HCT116 (cell line): ENCODE measurements at regions not wholly inside any gene's neighbourhood (a gene's known extent, or its start where the extent isn't known, plus 50 kb on each side); places are given as distances from the start of the nearest gene placed in this dataset.

Source experiments
- ATAC-seq: fragments of 200-7000 bp; cut with Tn5 transposase; 2 replicates; pipeline ENCODE4 v1.9.1; 2020; ENCODE audit warnings: mild to moderate bottlenecking, moderate library complexity
- BruUV-seq: library from RNA; stranded (reverse); fragments of 400-500 nt; replicated peaks from 2 replicates; lab custom pipeline; 2021; lab: Mats Ljungman, UMichigan
- CTCF ChIA-PET: fragments of 300-600 bp; sonication (Branson Sonifier 250); formaldehyde crosslinking; loops from one replicate; lab custom pipeline; 2021; ENCODE audit warnings: antibody characterized with exemption; lab: Charles Lee
- POLR2A ChIA-PET: fragments of 300-600, 350-600 bp; sonication (Branson Sonifier 250); formaldehyde crosslinking; loops from one replicate; lab custom pipeline; 2021; ENCODE audit warnings: antibody characterized with exemption; lab: Charles Lee
- RAD21 ChIA-PET, 2 experiments: fragments of 300-600 bp; sonication (Branson Sonifier 250); formaldehyde crosslinking; loops; one replicate each; lab custom pipeline; 2023; ENCODE audit warnings: low total read pairs in 2 of 2; ENCODE audit not compliant: uncharacterized antibody in 2 of 2, unreplicated experiment in 2 of 2, low non-redundant PET in 1 of 2; lab: Charles Lee
- DNase-seq: peaks from one replicate; pipeline ENCODE4 v3.0.0-alpha.2; 2010; ENCODE audit warnings: low read depth, low spot score
- H2AFZ ChIP-seq: fragments of 200-600 bp; shearing (Covaris generic), sonication (generic); 2 replicates; pipeline ENCODE4 v1.6.1; 2017; ENCODE audit warnings: low read depth, mixed run types, mixed read lengths, antibody characterized with exemption, low read length; ENCODE audit not compliant: poor library complexity, severe bottlenecking
- H3K27ac ChIP-seq: 2 replicates; pipeline ENCODE4 v1.5.1; 2012; ENCODE audit warnings: low read depth, low read length
- H3K27me3 ChIP-seq: fragments of 200-600 bp; sonication (generic); 2 replicates; pipeline ENCODE4 v1.6.1; 2016; ENCODE audit warnings: mixed run types, low read length, mixed read lengths; ENCODE audit not compliant: insufficient read depth
- H3K36me3 ChIP-seq, 2 experiments: fragments of 200-500 bp in 1 of 2; fragments of 200-600 bp in 1 of 2; sonication (Bioruptor generic) in 1 of 2; sonication (generic) in 1 of 2; 2 replicates each; pipeline versions ENCODE4 v1.5.1 to v1.6.1; 2014 to 2016; ENCODE audit warnings: low read length in 2 of 2, inconsistent platforms in 1 of 2, mixed read lengths in 1 of 2, mixed run types in 1 of 2; ENCODE audit not compliant: insufficient read depth in 2 of 2, control insufficient read depth in 1 of 2
- H3K4me1 ChIP-seq, 2 experiments: fragments of 200-600 bp in 1 of 2; sonication (generic) in 1 of 2; 2 replicates each; pipeline versions ENCODE4 v1.5.1 to v1.6.1; 2012 to 2017; ENCODE audit warnings: low read length in 2 of 2, inconsistent platforms in 1 of 2, mild to moderate bottlenecking in 1 of 2, mixed read lengths in 1 of 2, mixed run types in 1 of 2, moderate library complexity in 1 of 2; ENCODE audit not compliant: insufficient read depth in 2 of 2, control insufficient read depth in 1 of 2
- H3K4me2 ChIP-seq: fragments of 200-600 bp; sonication (generic); 2 replicates; pipeline ENCODE4 v1.6.1; 2017; ENCODE audit warnings: mixed run types, low read length, mixed read lengths
- H3K4me3 ChIP-seq, 2 experiments: fragments of 200-600 bp in 1 of 2; sonication (generic) in 1 of 2; replicated peaks in 1 of 2; 2 replicates each; pipeline ENCODE4 v1.5.1; 2011 to 2016; ENCODE audit warnings: low read length in 2 of 2, control low read depth in 1 of 2, low read depth in 1 of 2, mild to moderate bottlenecking in 1 of 2, mixed read lengths in 1 of 2, mixed run types in 1 of 2
- H3K79me2 ChIP-seq: fragments of 200-600 bp; sonication (generic); 2 replicates; pipeline ENCODE4 v1.6.1; 2017; ENCODE audit warnings: mild to moderate bottlenecking, mixed run types, low read length, moderate library complexity, mixed read lengths; ENCODE audit not compliant: insufficient read depth
- H3K9ac ChIP-seq: fragments of 200-600 bp; sonication (generic); 2 replicates; pipeline ENCODE4 v1.6.1; 2016; ENCODE audit warnings: low read length, mixed read lengths
- H3K9me2 ChIP-seq: fragments of 200-600 bp; sonication (generic), shearing (Covaris generic); 2 replicates; pipeline ENCODE4 v1.6.1; 2017; ENCODE audit warnings: mixed run types, mild to moderate bottlenecking, moderate library complexity; ENCODE audit not compliant: insufficient read depth
- H3K9me3 ChIP-seq, 2 experiments: fragments of 200-500 bp in 1 of 2; fragments of 200-600 bp in 1 of 2; sonication (Bioruptor generic) in 1 of 2; sonication (generic) in 1 of 2; 2 replicates each; pipeline ENCODE4 v1.6.1; 2014 to 2017; ENCODE audit warnings: low read length in 2 of 2, mixed read lengths in 2 of 2, inconsistent platforms in 1 of 2, low read depth in 1 of 2, mild to moderate bottlenecking in 1 of 2, mixed run types in 1 of 2, moderate library complexity in 1 of 2; ENCODE audit not compliant: control insufficient read depth in 1 of 2, insufficient read depth in 1 of 2
- H4K20me1 ChIP-seq: fragments of 200-600 bp; sonication (generic), shearing (Covaris generic); 2 replicates; pipeline ENCODE4 v1.6.1; 2017; ENCODE audit warnings: mixed run types, mild to moderate bottlenecking, moderate library complexity; ENCODE audit not compliant: insufficient read depth
- EGR1 ChIP-seq: IDR thresholded peaks from 2 replicates; pipeline ENCODE4 v1.6.1; 2012; ENCODE audit warnings: low read depth
- ELF1 ChIP-seq: IDR thresholded peaks from 2 replicates; pipeline ENCODE4 v1.6.1; 2012; ENCODE audit warnings: low read depth, borderline replicate concordance
- EZH2 ChIP-seq: fragments of 200-600 bp; sonication (generic); IDR thresholded peaks from 2 replicates; pipeline ENCODE4 v1.6.1; 2017; ENCODE audit warnings: antibody characterized with exemption, mixed run types
- EZH2phosphoT487 ChIP-seq: fragments of 200-600 bp; IDR thresholded peaks from 2 replicates; pipeline ENCODE4 v1.6.1; 2018; ENCODE audit warnings: antibody characterized with exemption, borderline replicate concordance
- FOSL1 ChIP-seq: IDR thresholded peaks from 2 replicates; pipeline ENCODE4 v1.6.1; 2012; ENCODE audit warnings: low read depth
- RAD21 ChIP-seq: IDR thresholded peaks from 2 replicates; pipeline ENCODE4 v1.6.1; 2012; ENCODE audit warnings: low read depth, mild to moderate bottlenecking
- SP1 ChIP-seq: IDR thresholded peaks from 2 replicates; pipeline ENCODE4 v1.6.1; 2012; ENCODE audit warnings: low read depth
- SRF ChIP-seq: IDR thresholded peaks from 2 replicates; pipeline ENCODE4 v1.6.1; 2012; ENCODE audit warnings: low read depth
- ZFX ChIP-seq: fragments of 450-650 bp; IDR thresholded peaks from 2 replicates; pipeline ENCODE4 v1.6.1; 2017
- ZNF274 ChIP-seq: fragments of 200-500 bp; sonication (Bioruptor generic); IDR thresholded peaks from 2 replicates; pipeline ENCODE4 v1.6.1; 2014; ENCODE audit warnings: mild to moderate bottlenecking, low read depth, low read length, inconsistent platforms
- intact Hi-C: fragments of 100-400 bp; cut with micrococcal nuclease; formaldehyde crosslinking; loops from 2 replicates; pipeline ENCODE4 v1.10.0; 2022
- TF ChIP-seq, protein P1 (sequence below): IDR thresholded peaks from 2 replicates; pipeline ENCODE4 v1.6.1; 2012
- TF ChIP-seq, protein P2 (sequence below): IDR thresholded peaks from 2 replicates; pipeline ENCODE4 v1.6.1; 2012; ENCODE audit warnings: low read depth
- TF ChIP-seq, protein P3 (sequence below): IDR thresholded peaks from 2 replicates; pipeline ENCODE4 v1.6.1; 2011; ENCODE audit warnings: mild to moderate bottlenecking, low read length, moderate library complexity; ENCODE audit not compliant: insufficient replicate concordance; ENCODE audit errors: extremely low read depth

GRCh38 chr2:36178384-36178783 is 177.2 kb upstream of the CRIM1 start (continued):
- TF ChIP-seq, protein P1, sequence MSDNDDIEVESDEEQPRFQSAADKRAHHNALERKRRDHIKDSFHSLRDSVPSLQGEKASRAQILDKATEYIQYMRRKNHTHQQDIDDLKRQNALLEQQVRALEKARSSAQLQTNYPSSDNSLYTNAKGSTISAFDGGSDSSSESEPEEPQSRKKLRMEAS = no peak
- TF ChIP-seq ZFX (no peak), RAD21 (no peak), SRF (no peak)

GRCh38 chr2:36177282-36177681 is 178.3 kb upstream of the CRIM1 start:
- ChIA-PET CTCF (no interaction called here), POLR2A (no interaction called here), RAD21 (no interaction called here)
- BruUV-seq = no TSS peak
- TF ChIP-seq EZH2 (no peak), SRF (no peak), EGR1 (no peak), ZNF274 (no peak), EZH2phosphoT487 (no peak), SP1 (no peak), ZFX (no peak), ELF1 (no peak), FOSL1 (no peak)
- TF ChIP-seq, protein P2, sequence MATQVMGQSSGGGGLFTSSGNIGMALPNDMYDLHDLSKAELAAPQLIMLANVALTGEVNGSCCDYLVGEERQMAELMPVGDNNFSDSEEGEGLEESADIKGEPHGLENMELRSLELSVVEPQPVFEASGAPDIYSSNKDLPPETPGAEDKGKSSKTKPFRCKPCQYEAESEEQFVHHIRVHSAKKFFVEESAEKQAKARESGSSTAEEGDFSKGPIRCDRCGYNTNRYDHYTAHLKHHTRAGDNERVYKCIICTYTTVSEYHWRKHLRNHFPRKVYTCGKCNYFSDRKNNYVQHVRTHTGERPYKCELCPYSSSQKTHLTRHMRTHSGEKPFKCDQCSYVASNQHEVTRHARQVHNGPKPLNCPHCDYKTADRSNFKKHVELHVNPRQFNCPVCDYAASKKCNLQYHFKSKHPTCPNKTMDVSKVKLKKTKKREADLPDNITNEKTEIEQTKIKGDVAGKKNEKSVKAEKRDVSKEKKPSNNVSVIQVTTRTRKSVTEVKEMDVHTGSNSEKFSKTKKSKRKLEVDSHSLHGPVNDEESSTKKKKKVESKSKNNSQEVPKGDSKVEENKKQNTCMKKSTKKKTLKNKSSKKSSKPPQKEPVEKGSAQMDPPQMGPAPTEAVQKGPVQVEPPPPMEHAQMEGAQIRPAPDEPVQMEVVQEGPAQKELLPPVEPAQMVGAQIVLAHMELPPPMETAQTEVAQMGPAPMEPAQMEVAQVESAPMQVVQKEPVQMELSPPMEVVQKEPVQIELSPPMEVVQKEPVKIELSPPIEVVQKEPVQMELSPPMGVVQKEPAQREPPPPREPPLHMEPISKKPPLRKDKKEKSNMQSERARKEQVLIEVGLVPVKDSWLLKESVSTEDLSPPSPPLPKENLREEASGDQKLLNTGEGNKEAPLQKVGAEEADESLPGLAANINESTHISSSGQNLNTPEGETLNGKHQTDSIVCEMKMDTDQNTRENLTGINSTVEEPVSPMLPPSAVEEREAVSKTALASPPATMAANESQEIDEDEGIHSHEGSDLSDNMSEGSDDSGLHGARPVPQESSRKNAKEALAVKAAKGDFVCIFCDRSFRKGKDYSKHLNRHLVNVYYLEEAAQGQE = no peak
- TF ChIP-seq, protein P3, sequence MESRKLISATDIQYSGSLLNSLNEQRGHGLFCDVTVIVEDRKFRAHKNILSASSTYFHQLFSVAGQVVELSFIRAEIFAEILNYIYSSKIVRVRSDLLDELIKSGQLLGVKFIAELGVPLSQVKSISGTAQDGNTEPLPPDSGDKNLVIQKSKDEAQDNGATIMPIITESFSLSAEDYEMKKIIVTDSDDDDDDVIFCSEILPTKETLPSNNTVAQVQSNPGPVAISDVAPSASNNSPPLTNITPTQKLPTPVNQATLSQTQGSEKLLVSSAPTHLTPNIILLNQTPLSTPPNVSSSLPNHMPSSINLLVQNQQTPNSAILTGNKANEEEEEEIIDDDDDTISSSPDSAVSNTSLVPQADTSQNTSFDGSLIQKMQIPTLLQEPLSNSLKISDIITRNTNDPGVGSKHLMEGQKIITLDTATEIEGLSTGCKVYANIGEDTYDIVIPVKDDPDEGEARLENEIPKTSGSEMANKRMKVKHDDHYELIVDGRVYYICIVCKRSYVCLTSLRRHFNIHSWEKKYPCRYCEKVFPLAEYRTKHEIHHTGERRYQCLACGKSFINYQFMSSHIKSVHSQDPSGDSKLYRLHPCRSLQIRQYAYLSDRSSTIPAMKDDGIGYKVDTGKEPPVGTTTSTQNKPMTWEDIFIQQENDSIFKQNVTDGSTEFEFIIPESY = no peak
- Histone ChIP-seq H3K4me3 (no peak overlapping the region), H3K79me2 (no peaks in the 10 kb centered on the region), H3K4me2 (no peak overlapping the region), H3K36me3 (no peaks in the 10 kb centered on the region), H3K27me3 (0 out of 2 replicates have a peak, but pooled peaks cover 6% of the 10 kb centered on the region), H3K4me1 (no peaks in the 10 kb centered on the region), H3K9me3 (no peaks in the 10 kb centered on the region), H3K27ac (no peak overlapping the region), H2AFZ (no peak overlapping the region), H4K20me1 (no peaks in the 10 kb centered on the region), H3K9me2 (no peaks in the 10 kb centered on the region), H3K9ac (no peak overlapping the region)
- ATAC-seq = no peak
- no peak for DNase-seq
- intact Hi-C loops = no loop called here
